ENCODE measurements at regions not wholly inside any gene's neighbourhood (a gene's known extent, or its start where the extent isn't known, plus 50 kb on each side); places are given as distances from the start of the nearest gene placed in this dataset.

- no peak for DNase-seq
Measured at GRCh38 chr4:11049001-11049400, 364.4 kb upstream of the CLNK start.

- no peak for DNase-seq
Measured at GRCh38 chr4:11042760-11043159, 358.2 kb upstream of the CLNK start.

- no peak for DNase-seq
Measured at GRCh38 chr4:11039634-11040131, 355.1 kb upstream of the CLNK start.

- no peak for DNase-seq
Measured at GRCh38 chr4:11038926-11039325, 354.4 kb upstream of the CLNK start.

GRCh38 chr4:11037637-11038036 lies 353.1 kb upstream of the CLNK start:
- DNase-seq: no peak

GRCh38 chr4:11028334-11028733 lies 343.8 kb upstream of the CLNK start:
- DNase-seq: no peak

- no peak for DNase-seq
Measured at GRCh38 chr4:11021333-11021732, 336.8 kb upstream of the CLNK start.

GRCh38 chr4:11019451-11020240 lies 335.1 kb upstream of the CLNK start:
- DNase-seq: no peak

GRCh38 chr4:11014199-11014598 lies 329.6 kb upstream of the CLNK start:
- no peak for DNase-seq

GRCh38 chr4:11013094-11013664 lies 328.6 kb upstream of the CLNK start:
- no peak for DNase-seq

GRCh38 chr4:11011249-11011648 lies 326.7 kb upstream of the CLNK start:
- DNase-seq: no peak

- DNase-seq: no peak
Measured at GRCh38 chr4:11010624-11011023, 326.1 kb upstream of the CLNK start.

- no peak for DNase-seq
Measured at GRCh38 chr4:11009281-11009680, 324.7 kb upstream of the CLNK start.

GRCh38 chr4:11005300-11005699 lies 320.7 kb upstream of the CLNK start:
- no peak for DNase-seq

GRCh38 chr4:11004818-11005217 lies 320.2 kb upstream of the CLNK start:
- DNase-seq: no peak

GRCh38 chr4:11002961-11003360 lies 318.4 kb upstream of the CLNK start:
- no peak for DNase-seq

- no peak for DNase-seq
Measured at GRCh38 chr4:10998846-10999245, 314.3 kb upstream of the CLNK start.

- DNase-seq: no peak
Measured at GRCh38 chr4:10984815-10985214, 300.2 kb upstream of the CLNK start.

GRCh38 chr4:10983885-10984640 lies 299.5 kb upstream of the CLNK start:
- no peak for DNase-seq

- no peak for DNase-seq
Measured at GRCh38 chr4:10983268-10983667, 298.7 kb upstream of the CLNK start.

- no peak for DNase-seq
Measured at GRCh38 chr4:10982305-10982704, 297.7 kb upstream of the CLNK start.

GRCh38 chr4:10981576-10981975 lies 297.0 kb upstream of the CLNK start:
- DNase-seq: no peak

- no peak for DNase-seq
Measured at GRCh38 chr4:10981096-10981495, 296.5 kb upstream of the CLNK start.

- DNase-seq: no peak
Measured at GRCh38 chr4:10979032-10979431, 294.5 kb upstream of the CLNK start.

All from GDM1 (cell line).